ENCODE measurements at regions not wholly inside any gene's neighbourhood (a gene's known extent, or its start where the extent isn't known, plus 50 kb on each side); places are given as distances from the start of the nearest gene placed in this dataset.
"Not testable (repeated sequence)": the region's sequence is repeated elsewhere in the genome, so short reads cannot be mapped to it uniquely, and the experiment has no call there.

DNA sequence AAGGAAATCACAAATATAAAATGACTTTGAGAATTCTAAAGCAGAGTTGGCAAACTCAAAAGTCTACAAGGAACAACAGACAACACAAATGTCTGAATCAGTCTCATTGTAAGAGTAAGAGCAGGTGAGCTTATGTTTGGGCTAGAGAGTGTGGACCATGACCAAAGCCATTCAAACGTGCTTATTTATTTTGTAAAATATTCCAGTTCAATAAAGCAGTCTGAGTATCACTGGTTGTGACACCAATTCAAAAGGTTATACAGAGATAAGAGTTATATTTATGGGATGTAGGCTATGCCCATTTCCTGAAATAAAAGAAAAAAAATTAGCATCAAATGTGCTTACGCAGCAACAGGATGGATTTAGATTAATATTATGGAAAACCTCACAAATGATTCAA lies 251.6 kb downstream of the KLF5 start:
- no peak for DNase-seq

DNA sequence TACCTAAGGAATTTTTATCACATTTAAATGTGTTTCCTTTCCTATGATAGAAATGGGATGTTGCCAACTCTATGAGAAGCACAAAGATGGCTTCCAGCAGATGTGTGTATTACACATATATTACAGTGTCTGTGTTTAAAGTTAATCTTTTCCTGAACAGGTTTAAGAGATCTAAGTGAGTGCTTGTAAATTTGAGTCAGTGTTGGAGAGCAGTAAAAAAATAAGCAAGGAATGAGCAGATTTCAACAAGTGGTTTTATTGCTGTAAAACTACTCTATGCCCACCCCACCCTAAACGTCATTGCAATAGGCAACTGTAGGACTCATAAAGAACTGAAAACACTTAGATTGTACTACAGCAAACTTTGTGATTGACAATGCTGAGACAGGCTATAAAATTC lies 248.7 kb downstream of the KLF5 start:
- no peak for DNase-seq

GRCh38 chr13:73306688-73307087 lies 247.9 kb downstream of the KLF5 start:
- no peak for DNase-seq

DNA sequence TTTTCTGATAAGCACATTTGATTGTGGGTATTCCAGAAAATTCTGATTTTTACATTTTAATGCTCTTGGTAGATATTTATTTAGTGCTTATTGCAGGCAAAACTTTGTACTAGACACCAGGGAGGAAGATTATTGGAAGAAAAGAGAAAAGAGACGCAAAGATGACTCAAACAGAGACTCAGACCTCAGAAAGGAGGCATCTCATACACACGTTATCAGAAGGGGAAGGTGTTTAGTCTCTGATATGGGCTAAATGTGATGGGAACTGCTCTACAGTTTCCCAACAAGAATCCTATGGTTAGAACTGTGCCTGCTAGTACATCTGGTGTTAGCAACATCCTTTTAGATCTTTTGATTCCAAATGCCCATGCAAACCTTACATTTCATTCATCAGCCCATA lies 245.6 kb downstream of the KLF5 start:
- DNase-seq, result no peak

- DNase-seq, result no peak
Measured at GRCh38 chr13:73303851-73304250, 245.0 kb downstream of the KLF5 start.

GRCh38 chr13:73301622-73302021 lies 242.8 kb downstream of the KLF5 start:
- DNase-seq, result not testable (repeated sequence)

- DNase-seq, result no peak
Measured at GRCh38 chr13:73300718-73301425, 242.1 kb downstream of the KLF5 start.

DNA sequence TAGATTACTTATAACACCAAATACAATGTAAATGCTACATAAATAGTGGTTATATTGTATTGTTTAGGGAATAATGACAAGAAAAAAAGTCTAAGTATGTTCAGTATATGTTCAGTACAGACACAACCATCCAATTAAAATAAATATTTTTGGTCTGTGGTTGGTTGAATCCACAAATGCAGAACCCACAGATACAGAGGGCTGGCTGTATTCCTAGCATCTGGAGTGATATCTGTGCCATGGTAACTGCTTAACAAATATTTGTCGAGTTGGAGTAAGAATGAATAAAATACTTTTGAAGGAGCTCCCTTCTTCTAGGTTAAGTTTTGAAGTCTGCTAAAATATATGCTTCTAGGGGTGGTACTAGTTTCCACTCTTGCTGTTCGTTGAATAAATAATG lies 241.0 kb downstream of the KLF5 start:
- DNase-seq, result no peak

DNA sequence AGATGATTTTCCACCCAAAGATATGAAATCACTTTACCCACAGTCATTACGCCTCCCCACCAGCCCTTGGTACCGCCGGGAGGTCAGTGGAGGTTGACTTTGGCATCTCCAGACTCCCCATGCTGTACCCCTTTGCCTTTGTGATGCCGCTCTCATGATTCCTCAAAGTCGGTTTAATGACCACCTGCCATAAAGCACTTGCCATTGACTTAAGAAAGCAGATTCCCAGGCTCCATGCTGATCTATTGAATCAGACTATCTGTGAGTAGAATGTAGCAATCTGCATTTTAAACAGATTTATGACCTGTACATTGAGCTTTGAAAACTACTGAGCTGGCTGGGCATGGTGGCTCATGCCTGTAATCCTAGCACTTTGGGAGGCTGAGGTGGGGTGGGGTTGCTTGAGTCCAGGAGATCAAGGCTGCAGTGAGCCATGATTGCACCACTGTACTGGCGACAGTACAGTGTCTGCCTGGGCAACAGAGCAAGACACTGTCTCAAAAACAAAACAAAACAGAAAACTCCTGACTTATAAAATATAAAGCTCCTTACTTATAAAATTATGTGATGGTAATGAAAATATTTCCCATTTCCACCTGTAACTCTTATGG lies 235.2 kb downstream of the KLF5 start:
- no peak for DNase-seq

- no peak for DNase-seq
Measured at GRCh38 chr13:73292127-73292526, 233.3 kb downstream of the KLF5 start.

DNA sequence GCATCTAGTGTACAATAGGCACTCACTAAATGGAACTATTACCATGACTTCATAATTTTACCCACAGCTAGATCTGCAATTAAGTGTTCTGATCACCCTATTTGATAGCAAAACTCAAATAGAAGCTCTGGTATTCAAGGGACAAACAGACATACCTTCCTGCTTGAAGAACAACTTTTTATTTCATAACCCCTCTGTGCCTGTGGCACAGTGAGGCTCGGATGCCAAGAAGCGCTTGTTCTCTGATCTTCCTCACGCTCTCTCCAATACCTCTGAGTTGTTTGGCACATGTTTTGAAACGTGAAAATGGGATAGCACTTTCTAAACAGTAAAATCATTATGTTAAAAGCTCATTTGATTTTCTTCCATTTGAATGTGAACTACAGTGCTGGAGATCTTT lies 232.0 kb downstream of the KLF5 start:
- DNase-seq, result no peak

GRCh38 chr13:73288596-73288995 lies 229.8 kb downstream of the KLF5 start:
- DNase-seq, result no peak

DNA sequence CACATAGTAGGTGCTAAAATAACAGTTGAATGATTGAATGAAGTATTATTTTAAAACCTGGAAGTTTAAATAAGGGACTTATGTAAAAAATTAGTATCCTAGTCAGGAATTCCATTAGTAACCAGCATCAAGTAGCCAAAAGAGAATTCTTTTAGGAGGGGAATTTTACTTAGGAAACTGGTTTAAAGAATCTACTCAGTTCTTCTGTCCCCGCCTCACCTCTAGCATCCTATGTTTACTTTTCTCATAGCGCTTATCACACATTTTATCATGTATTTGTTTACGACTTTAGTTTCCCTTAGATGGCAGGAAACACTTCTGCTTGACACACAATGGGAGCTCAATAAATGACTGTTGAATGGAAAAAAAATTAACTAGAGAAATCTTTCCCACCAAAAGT lies 229.0 kb downstream of the KLF5 start:
- DNase-seq, result no peak

DNA sequence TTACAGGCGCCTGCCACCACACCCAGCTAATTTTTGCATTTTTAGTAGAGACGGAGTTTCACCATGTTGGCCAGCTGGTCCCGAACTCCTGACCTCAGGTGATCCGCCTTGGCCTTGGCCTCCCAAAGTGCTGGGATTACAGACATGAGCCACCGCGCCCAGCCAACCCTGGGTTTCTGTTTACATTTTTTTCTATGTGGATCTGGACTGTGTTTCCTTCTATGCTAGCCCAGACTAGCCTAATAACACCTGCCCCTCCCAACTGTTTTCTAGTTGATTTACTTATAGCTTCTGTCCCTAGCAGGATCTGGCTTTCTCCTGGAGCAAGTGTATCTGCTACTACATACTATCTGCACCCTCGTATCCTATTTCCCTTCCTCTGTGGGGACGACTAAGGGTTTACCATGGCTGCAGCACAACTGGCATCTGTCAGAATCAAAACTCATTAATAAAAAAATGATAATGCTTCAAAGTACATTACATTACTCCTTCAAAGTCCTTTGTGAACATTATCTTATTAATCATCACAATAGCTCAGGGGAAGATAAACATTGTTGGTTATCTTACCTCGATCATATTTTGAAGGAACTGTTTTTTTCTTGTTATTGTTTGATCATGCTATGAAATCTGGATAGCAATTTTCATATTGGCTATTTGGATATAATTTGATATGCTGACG lies 228.3 kb downstream of the KLF5 start:
- no peak for DNase-seq

DNA sequence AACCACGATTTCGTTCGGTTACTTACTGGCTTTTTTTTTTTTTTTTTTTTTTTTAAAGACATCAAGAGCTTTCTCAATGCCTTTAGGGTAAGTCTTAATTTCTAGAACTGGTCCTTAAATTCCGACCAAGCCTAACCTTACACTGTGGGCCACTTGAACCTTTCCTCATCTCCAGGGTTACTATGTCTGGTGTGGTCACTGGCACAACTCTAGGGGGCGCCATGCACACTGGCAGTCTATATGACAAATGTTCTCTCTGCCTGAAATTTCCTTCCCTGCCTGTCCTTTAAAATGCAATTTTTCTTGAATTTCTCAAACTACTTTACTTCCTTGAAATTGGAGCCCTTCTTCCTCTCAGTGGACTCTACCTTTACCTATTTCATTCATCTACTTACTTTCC lies 227.4 kb downstream of the KLF5 start:
- no peak for DNase-seq

DNA sequence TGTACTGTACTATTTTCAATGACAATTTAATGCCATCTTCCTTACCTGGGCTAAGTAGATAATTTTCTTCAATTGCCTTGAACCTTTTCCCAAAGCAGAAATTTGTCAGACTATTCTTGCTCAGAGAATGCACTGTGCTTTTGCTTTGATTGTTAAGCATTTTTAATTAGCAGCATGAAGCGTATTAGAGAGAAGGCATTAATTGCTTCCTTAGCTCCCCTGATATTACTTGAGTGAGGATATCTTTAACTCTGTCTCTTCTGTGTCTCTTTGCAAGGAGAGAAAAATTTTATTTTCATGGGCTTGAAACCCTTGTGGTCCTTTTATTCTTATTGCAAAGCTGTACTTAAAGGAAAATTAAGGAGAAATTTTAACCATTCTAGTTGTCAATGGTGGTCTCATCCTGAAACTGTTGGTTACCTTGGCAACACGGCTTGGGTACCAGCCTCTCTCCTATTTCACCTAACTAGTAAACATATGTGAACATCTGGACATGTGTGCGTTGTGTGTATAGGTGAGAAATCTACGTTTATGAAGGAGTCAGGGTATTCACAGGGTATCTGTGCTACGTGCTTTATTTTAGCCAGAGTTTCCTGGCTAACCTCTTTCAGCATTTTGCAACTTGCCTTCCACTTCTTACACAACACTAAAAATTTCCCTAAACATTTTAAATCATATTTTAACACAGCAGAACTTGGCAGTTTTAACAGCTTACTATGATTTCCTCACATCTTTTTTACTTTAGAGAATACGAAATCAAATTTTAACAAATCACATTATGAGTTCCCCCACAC lies 225.5 kb downstream of the KLF5 start:
- DNase-seq, result no peak

- no peak for DNase-seq
Measured at GRCh38 chr13:73283636-73284035, 224.8 kb downstream of the KLF5 start.

GRCh38 chr13:73281746-73282145 lies 222.9 kb downstream of the KLF5 start:
- DNase-seq, result no peak

GRCh38 chr13:73278186-73278585 lies 219.4 kb downstream of the KLF5 start:
- no peak for DNase-seq

GRCh38 chr13:73275163-73275562 lies 216.4 kb downstream of the KLF5 start:
- DNase-seq, result no peak

DNA sequence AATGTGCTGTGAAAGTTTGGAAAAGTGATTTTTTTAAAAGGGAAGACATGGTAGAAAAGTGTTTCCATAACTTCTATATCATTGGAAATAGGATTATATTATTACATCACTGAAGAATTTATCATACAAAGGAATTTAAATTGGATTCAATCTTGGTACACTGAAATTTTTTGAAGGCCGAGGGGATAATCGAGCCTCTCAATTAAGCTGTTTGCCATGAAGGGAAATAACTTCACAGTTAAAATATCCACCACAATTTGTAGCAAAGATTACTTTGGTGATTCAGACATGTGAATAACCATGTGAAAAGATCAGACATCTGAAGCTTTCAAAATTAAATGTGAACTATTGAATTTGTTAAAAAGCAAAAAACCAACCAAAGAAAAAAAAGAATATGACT lies 215.3 kb downstream of the KLF5 start:
- DNase-seq, result no peak

- no peak for DNase-seq
Measured at GRCh38 chr13:73273745-73274144, 214.9 kb downstream of the KLF5 start.

DNA sequence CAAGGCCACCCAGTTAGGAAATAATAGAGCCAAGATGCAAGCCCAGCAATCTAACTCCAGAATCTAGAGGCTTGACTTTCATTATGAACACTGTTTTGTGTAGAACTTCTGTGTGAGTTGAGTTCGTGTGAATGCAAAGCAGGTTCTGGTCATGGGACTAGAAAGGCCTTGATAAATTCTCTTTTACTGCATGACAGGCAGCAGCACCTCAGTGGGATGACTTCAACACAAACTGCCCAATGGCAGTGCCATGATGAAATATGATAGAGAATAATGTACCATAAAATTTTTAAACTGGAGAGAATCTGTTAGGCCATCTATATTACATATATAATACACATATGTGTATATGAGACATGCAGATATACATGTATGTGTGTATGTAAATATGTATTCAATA lies 214.5 kb downstream of the KLF5 start:
- DNase-seq, result no peak

GRCh38 chr13:73272831-73273230 lies 214.0 kb downstream of the KLF5 start:
- no peak for DNase-seq

All from Kasumi-1 (cell line).